SIG-M5 (cell line): ENCODE measurements at regions not wholly inside any gene's neighbourhood (a gene's known extent, or its start where the extent isn't known, plus 50 kb on each side); places are given as distances from the start of the nearest gene placed in this dataset.

Source experiments
- DNase-seq: peaks from one replicate; lab custom pipeline; 2025; lab: John Stamatoyannopoulos, UW

DNA sequence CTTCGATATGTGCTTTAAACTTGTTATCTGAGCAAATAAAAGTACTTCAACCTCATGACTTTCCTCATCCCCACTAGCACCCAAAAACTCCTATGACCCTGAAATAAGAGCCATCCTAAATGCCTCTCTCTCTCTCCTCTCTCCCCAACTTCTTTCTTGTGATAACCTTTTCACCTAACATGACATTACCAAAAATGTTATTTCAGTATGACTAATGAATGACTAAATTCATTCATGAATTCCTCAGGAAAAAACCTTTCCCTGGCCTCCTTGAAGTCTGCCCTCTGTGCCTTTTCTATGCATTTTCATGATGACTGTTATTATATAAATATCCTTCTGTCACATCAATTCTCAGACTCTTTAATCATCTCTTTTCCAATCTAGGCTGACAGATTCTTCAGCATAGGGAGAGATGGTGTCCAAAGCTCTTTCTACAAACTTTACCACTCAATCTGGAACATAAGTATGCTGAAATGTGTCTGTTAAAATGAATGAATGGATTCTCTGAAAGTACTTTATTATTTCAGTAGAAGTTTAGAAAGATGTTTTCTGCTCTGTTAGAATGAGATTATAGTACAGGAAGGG, 114.3 kb upstream of the GGTLC1 start:
- no peak for DNase-seq

DNA sequence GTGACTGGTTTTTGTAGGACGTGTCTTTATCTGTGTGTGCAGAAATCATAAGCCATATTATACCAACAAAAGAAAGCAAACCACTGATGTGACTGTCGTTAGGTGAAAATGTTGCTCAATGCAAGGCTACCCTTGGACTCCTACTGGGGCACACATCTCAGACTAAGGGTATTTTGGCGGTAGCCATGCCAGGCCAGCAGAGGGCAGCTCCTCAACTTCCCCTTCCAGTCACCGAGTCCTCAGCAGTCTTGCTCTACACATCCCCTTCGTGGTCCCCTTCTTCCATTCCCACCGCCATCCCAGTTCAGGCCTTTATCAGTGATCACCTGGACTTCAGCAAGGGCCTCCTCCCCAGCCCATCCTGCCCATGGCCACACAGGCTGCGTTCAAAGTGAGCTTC, 113.7 kb upstream of the GGTLC1 start:
- peak; percentile 22 for DNase-seq

DNA sequence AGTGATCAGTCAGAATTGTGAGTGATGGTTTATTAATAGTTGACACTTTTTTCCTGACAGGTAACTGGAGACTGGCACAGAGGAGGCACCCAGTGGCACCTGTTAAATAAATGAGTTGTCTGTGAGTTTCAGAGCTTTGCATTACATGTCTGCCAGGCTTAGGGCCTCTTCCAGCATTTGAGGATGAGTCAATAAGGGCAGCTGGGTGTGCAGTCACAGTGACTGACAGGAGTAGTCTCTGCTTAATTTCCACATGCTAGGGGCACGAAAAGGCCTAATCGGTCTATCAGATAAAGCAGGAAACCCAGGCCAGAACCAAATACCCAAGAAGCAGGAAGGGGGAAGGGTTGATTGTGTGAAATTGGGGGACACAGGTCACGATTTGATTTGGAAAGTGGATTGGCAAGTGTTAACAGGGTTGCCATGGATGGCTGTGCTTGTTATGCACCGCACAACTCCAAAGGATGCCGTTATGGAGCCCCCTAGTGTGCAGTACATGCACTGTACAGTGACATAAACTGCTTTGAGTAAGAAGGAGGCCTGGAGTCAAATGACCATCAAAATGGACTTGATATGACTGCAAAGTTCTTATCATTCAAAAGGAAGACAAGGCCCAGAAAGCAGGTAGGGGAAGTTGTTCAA, 111.9 kb upstream of the GGTLC1 start:
- no peak for DNase-seq

DNA sequence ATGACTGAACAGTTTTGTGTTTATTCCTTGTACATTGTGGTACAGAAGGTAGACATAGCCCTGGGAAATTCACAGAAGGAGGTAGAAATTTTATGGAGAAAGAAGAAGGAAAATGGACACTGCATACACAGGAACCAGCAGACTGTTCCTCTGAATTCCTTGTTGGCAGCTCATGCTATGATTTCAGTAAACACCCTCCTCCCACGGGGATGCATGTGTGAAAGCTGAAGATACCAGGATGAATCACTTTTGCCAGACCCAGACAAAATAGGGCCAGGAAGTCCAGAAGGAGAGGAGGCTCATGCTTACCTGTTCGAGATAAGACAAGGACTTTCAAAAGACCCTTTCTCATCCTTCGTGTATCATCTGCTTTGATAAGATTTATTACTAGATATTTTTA, 110.3 kb upstream of the GGTLC1 start:
- DNase-seq: no peak

DNA sequence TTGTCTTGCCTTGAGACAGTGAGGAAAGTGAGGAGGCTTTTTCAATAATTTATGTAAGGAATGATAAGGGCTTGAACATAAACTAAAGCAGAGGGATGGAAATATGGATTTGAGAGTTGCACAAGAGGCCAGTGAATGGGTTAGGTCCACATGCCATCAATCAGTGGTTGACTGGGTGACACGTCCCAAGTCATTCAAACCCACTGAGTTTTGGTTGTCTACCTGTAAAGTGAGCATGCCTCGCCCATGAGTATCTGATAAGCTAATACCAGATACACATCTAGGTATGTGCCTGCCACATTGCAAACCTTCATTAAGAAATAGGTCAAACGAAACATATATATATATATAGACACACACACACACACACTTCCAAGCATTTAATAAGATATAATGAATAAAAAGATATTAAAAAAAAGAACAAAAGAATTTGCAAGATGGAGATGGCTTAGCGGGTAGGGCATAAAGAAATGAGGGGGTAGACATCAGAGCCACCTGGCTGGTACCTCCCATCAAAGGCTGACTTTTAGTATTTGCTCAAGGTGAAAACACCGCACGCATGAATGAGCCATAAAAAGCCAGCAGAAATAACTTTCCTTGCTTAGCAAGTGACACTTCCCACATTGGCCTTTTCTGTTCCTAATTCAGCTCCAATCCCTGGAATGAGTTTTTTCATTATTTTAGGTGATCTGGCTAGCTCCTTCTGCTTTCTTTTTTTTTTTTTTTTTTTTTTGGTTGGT, 109.1 kb upstream of the GGTLC1 start:
- no peak for DNase-seq

DNA sequence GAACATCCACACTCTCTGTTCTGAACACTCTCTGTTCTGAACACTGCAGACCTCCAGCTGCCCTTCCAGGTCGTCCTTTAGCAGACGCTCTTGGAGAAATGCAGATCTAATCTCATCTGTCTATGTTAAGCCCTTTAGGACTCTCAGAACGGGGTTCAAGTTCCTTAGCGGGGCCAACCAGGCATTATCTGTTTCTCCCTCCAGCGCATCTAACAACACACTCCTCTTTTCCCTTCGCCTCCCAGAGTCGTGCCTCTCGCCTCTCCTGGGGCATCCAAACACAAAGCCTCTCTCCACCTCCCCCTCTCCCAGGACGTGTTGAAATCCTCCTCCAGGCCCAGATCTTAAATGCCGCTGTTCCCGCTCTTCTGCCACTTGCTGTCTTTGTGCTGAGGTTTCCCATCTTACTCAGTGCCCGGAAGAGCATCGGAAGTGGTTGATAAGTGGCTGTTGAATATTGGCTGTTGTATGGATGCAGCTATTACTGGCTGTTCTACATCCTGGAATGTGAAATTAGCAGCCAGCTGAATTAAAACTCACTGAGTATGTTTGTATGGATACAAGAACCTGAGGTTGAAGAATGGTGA, 108.4 kb upstream of the GGTLC1 start:
- no peak for DNase-seq

DNA sequence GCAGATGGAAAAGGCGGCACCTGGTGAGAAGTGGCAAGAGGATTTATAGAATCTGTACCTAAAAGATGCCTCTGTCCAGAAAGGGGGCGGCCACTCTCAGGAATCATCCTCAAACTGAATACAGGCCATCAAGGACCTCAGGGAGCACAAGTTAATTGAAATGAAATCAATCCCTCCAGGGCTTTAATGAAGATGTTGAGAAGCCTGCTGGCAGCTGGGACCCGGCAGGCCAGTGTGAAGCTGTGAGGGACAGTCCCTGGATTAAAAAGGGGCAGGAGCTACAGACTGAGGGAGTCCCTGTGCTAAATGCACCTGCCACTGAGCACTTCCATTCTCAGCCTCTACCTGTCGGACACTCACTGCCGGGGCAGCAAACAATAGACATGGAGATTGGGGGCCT, 107.7 kb upstream of the GGTLC1 start:
- DNase-seq: no peak

DNA sequence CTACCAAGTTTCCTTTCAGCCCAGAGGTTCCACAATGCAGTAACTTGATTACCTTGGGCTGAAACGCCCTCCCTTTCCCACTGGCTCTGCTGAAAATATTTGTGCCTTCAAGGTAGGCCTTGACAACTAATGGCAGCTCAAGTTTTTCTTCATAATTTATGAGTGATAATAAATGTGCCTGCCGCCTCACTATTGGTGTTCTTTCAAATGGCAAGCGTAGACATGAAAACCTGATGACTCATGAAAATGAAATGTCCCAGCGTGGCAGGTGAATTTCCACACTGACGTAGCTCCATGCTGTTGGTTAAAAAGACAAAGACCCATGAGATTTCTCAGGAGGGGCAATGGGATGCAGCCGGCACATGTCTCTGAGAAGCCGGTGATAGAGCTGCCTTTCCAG, 107.2 kb upstream of the GGTLC1 start:
- no peak for DNase-seq

DNA sequence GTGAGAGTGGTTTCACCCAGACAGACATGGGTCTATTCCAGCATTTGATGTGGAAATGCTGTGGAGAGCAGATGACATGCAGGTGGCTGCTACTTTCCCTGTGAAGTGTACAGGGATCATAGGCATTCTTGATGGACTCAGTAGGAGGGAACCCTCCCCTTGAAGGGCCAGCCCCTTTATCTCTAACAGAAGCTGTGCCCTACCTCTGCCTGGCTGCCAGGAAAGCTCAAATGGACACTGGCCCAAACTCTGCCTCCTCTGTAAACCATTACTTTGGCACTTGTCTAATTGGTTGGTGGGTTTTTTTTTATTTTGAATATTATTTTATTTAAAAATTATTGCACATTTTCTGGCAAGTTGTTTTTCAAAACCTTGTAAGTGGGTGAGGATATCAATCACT, 106.7 kb upstream of the GGTLC1 start:
- DNase-seq: no peak

DNA sequence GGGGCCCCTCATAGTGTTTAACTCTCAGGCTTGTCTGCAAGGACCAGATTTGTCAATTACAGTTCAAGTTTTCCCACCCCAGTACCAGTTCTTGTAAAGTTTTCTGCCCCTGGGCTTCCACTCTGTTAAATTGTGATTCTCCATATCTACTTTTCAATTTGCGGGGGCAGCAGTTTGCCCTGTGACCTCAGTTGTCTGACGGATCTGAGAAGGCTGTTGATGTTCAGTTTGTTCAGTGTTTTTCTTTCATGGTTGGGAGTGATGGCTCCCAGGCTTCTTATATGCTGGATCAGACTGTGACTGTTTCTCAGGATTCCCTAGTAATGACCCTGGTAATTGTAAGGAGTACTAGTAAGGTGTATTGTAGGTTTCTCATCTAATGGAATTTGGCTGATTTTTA, 101.0 kb upstream of the GGTLC1 start:
- no peak for DNase-seq

DNA sequence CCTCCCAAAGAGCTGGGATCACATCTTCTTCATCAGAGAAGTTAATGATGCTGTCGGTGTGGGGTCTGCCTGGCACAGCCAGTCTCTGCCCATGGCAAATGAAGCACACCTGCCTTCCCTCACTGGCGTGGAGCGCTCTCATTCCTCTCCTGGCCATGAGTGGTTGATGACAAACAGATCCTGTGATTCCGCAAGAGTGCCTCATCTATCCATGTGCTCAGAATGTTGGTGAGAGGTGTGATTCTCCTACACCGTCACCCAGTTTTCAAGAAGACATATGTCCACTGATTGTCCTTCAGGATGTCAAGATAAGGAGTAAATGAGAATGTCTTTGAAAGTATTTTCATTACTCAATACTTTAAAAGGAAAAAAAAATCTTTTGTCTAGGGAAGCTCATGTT, 97.5 kb upstream of the GGTLC1 start:
- no peak for DNase-seq

DNA sequence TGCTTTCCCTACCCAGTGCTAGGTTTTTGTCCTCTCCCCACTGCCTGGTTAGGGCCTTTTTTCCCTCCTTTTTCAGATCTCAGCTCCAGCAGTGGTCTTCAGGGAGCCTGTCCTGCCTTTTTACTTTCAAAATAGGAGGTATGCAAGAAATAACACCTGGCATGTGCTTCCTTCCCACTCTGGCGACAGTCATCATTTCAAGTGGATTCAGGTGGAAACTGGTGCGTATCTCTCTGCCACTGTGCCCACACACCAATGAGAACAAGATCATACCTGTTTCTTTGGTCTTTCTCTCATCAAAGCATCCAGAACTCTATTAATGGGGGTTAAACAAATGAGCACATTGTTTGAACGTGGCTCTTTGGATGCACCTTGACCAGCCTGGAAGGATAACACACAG, 95.7 kb upstream of the GGTLC1 start:
- no peak for DNase-seq

DNA sequence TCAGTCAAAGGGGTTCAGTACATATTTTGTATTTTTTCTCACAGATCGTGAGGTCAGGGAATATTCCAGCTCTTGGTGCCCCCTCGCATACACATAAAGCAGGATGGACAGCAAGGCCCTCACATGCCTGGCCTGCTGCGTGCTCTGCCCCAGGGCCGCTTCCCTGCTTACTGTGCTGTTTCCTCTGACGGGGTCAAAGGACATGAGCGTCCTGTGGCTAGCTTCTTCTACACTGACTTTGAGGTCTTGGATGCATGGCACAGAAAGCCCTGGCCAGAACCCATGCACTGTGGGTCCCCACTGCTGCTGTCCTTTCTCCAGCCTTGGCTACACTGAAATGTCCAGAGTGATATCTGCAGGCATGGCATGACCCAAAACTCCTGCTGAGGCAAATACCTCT, 92.5 kb upstream of the GGTLC1 start:
- DNase-seq: no peak

DNA sequence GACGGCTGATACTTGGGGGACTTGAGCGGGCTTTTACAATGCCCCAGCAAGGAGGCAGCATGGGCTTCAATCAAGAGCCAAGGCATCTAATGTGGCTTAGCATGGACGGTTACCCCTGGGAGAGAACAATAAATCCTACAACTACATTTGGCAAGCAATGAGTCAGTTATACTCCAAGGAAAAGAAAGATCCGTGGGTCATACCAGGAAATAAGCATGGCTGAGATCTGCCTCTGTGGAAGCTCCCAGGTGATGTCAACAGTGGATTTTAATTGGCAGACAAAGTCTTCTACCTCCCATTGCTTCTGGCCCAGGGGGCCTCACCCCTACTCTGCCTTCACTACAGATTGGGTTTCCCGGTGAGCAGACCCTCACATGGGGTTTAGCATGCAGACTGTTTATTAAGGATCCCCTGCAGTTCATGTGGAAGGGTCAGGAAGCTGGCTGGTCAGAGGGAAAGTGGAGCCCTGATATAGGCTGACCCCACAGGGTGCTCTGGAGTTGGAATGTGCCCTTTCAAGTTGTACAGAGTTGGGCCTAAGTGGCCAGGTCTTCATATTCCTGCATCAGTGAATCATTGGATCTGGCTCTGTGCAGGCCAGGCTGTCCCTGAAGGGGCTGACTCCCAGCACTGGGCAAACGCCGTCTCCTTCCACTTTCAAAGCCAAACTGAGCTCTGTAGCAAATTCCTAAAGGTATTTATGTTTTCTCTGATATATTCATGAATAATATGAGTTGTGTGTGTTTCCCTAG, 91.3 kb upstream of the GGTLC1 start:
- DNase-seq: no peak

DNA sequence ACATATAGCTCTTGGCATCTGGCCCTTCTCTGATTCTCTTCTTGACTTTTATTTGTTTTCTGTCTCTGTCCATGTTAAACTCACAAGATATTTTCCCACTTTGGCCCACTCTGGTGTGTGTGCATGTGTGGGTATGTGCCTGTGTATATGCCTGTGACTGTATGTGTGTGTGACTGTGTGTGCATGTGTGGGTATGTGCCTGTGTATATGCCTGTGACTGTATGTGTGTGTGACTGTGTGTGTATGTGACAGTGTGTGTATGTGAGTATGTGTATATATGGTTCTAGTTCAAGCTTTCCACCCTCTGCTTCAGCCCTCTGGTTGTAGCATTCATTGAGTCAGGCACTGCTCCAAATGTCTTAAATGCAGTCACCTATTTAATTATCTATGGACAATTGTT, 88.6 kb upstream of the GGTLC1 start:
- no peak for DNase-seq

DNA sequence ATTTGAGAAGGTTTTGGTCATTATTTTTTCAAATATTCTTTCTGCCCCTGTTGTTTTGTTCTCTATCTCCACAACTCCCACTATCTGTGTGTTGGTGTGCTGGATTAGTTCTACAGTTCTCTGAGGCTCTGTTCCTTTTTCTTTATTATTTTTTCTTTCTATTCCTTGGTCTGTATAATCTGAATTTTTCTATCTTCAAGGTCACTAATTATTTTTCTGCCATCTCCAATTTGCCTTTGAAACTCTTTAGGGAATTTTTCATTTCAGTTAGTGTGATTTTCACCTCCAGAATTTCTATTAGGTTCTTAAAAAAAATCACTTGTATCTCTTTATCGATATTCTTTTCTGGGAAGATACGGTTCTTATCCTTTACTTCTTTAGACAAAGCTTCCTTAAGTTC, 82.1 kb upstream of the GGTLC1 start:
- no peak for DNase-seq

DNA sequence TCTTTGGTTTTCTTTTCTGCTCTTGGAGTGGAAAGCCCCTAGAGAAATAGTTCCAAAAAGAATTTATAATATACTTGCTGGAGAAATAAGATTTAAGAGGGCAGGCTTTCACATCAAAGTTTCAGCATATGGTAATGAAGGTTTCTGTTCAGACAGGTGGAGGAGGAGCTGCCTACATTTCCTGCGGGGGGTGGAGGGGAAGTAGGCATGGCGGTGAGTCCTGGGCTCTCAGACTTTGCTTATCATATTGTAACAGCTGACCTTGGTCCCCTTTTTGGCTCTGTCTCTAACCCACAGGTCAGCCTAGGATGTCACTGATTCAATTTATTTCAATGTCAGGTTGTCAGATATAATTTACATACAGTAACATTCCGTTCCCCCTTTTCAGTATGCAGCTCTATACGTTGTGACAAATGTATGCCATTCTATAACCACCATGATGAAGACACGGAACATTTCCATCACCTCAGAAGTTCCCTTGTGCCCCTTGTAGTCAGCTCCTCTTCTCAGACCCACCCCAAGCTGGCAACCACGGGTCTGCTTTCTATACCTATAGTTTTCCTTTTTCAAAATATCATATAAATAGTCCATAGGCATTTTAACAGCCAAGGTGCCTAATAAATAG, 77.6 kb upstream of the GGTLC1 start:
- no peak for DNase-seq

DNA sequence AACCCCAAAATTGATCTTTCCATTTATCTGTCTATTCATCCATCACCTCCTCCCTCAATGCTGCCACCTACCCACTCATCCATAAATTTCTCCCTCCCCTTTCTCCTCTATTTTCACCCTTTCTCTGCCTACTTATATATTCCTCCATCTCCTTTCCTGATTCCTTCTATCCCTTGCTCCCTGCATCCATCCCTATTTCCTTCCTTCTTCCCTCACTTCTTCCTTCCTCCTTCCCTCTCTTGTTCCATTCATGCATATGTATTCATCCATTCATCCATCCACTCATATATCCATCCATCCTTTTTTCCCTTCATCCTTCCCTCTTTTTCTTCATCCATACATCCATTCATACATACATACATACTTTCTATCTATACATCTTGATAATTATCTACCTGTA, 76.3 kb upstream of the GGTLC1 start:
- DNase-seq: no peak

DNA sequence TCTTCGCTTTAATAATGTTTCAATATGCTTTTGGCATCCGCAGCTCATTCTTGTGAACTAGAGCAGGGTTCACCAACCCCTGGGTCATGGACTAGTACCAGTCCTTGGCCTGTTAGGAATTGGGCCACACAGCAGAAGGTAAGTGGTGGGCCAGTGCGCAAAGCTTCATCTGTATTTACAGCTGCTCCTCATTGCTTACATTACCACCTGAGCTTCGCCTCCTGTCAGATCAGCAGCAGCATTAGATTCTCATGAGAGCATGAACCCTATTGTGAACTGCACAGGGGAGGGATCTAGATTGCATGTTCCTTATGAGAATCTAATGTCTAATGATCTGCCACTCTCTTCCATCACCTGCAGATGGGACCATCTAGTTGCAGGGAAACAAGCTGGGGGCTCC, 75.5 kb upstream of the GGTLC1 start:
- no peak for DNase-seq

DNA sequence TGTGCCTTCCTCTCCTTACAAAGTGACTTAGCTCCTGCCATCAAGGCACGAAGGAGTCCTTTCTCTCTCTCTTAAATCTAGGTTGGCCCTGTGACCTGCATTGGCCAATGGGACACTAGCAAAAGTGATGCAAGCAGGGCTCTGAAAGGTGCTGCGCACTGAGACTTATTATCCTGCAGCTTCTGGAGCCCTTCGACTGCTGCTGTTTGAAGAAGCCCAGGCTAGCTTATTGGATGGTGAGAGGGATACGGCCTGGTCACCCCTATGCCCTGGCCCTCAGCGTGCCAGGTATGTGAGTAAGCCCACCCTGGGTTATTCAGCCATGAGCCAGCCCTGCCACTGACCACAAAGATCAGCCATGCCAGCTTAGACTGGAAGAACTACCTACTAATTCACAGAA, 74.5 kb upstream of the GGTLC1 start:
- DNase-seq: no peak

DNA sequence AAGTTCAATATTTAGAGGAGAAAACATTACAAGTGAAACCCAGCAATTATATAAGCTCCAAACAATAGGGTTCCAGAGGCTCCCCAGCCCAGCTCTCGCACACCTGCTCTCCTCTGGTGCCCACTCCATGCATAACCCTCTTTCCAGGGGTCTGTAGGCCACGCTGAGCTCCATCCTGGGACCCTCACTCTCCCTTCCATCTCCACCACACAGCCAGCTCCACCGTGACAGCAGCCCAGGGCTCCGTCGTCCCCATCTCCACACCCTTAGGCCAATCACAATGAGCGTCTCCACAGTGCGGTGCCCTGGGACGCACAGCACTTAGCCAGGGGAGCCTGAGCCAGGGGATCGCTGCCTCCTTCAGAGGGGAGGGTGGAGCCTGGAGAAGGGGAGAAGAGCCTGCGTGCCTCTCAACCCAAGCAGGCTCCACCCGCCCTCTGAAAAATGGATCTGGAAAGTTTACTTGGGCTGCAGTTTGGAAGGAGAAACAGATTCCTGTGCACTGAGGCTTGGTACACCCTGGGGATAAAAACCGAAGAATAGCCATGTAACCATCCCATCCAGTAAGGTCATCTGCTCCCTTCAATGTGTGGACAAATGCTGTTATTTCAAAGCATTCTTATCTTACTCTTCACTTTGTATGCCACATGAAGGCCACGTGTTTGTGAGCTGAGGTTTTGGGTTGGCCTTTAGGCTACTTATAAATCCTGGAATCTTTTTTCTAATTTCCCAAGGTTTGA, 72.4 kb upstream of the GGTLC1 start:
- no peak for DNase-seq
